HS-5 (cell line): ENCODE measurements at regions not wholly inside any gene's neighbourhood (a gene's known extent, or its start where the extent isn't known, plus 50 kb on each side); places are given as distances from the start of the nearest gene placed in this dataset.

ENCODE experiments used
- DNase-seq: peaks from one replicate; pipeline ENCODE4 v3.0.0-alpha.2; 2012; ENCODE audit warnings: low read depth

- DNase-seq: no peak
Observed at GRCh38 chr6:9404351-9405146, 969.2 kb upstream of the SLC35B3 start.

GRCh38 chr6:9403736-9404135, 968.4 kb upstream of the SLC35B3 start:
- DNase-seq: no peak

GRCh38 chr6:9401960-9402359, 966.6 kb upstream of the SLC35B3 start:
- no peak for DNase-seq

- DNase-seq: no peak
Observed at GRCh38 chr6:9399916-9400315, 964.6 kb upstream of the SLC35B3 start.

- no peak for DNase-seq
Observed at GRCh38 chr6:9398767-9399373, 963.5 kb upstream of the SLC35B3 start.

- no peak for DNase-seq
Observed at GRCh38 chr6:9398071-9398766, 962.9 kb upstream of the SLC35B3 start.

GRCh38 chr6:9388596-9388995, 953.3 kb upstream of the SLC35B3 start:
- no peak for DNase-seq

- no peak for DNase-seq
Observed at GRCh38 chr6:9380568-9380967, 945.2 kb upstream of the SLC35B3 start.

GRCh38 chr6:9373308-9373707, 938.0 kb upstream of the SLC35B3 start:
- DNase-seq: no peak

- no peak for DNase-seq
Observed at GRCh38 chr6:9370480-9370879, 935.1 kb upstream of the SLC35B3 start.

GRCh38 chr6:9365378-9365777, 930.0 kb upstream of the SLC35B3 start:
- DNase-seq: no peak

- no peak for DNase-seq
Observed at GRCh38 chr6:9361749-9362148, 926.4 kb upstream of the SLC35B3 start.

- DNase-seq: peak; percentile 35
Observed at GRCh38 chr6:9360881-9361280, 925.5 kb upstream of the SLC35B3 start.

- DNase-seq: no peak
Observed at GRCh38 chr6:9347608-9348007, 912.3 kb upstream of the SLC35B3 start.

GRCh38 chr6:9346923-9347322, 911.6 kb upstream of the SLC35B3 start:
- no peak for DNase-seq

- no peak for DNase-seq
Observed at GRCh38 chr6:9335431-9335830, 900.1 kb upstream of the SLC35B3 start.

GRCh38 chr6:9334979-9335378, 899.6 kb upstream of the SLC35B3 start:
- DNase-seq: no peak

GRCh38 chr6:9332241-9332780, 897.0 kb upstream of the SLC35B3 start:
- DNase-seq: no peak

GRCh38 chr6:9316831-9317230, 881.5 kb upstream of the SLC35B3 start:
- no peak for DNase-seq

- DNase-seq: no peak
Observed at GRCh38 chr6:9315966-9316650, 880.8 kb upstream of the SLC35B3 start.

GRCh38 chr6:9308284-9308683, 872.9 kb upstream of the SLC35B3 start:
- no peak for DNase-seq

GRCh38 chr6:9307786-9308185, 872.4 kb upstream of the SLC35B3 start:
- DNase-seq: no peak
